HT1080 (cell line): ENCODE measurements at regions not wholly inside any gene's neighbourhood (a gene's known extent, or its start where the extent isn't known, plus 50 kb on each side); places are given as distances from the start of the nearest gene placed in this dataset.
A peak's percentile ranks its signal among the peaks of the same experiment; 100 is the strongest.

ENCODE experiments used
- DNase-seq: peaks from one replicate; pipeline ENCODE4 v3.0.0-alpha.2; 2015; ENCODE audit warnings: low read depth

- no peak for DNase-seq
Measured at GRCh38 chr6:165956874-165957273, 210.8 kb downstream of the TBXT start.

DNA sequence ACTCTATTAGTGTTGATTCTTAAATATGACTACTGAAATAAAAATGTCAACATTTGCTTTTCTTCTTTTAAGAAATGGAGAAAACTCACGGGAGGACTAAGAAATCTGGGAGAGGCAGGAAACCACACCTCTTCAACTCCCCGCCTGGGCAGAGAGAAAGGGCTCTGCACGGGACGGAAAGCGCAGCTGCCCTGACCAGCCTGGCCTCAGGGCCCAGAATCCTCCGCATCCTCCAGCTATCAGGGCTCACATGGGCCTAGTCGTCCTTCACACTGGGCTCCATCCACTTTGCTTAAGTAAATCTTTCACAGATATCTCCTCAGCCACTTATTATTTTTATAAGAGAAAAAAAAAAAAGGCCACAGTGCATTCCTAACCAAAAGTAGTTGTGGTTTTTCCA is 215.1 kb downstream of the TBXT start:
- no peak for DNase-seq

DNA sequence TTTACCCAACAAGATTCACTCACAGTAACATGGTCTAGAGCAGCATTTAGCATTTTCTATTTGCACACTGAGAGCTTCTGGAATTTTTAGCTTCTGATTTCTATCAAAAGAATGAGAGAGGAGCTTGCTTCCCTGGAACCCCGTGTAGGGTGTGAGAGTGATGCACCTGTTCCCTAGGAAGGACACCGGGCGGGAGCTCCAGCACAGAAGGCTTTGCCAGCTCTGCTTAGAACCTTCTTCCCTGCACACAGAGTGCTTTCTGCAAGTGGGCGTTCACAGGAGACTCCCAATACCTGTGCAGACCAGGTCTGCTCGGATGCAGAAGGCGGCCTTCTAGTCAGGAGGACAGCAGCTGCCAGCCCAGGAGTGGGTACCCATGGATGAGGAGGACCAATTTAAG is 217.3 kb downstream of the TBXT start:
- DNase-seq = no peak

GRCh38 chr6:165949324-165949723 is 218.3 kb downstream of the TBXT start:
- DNase-seq = no peak

DNA sequence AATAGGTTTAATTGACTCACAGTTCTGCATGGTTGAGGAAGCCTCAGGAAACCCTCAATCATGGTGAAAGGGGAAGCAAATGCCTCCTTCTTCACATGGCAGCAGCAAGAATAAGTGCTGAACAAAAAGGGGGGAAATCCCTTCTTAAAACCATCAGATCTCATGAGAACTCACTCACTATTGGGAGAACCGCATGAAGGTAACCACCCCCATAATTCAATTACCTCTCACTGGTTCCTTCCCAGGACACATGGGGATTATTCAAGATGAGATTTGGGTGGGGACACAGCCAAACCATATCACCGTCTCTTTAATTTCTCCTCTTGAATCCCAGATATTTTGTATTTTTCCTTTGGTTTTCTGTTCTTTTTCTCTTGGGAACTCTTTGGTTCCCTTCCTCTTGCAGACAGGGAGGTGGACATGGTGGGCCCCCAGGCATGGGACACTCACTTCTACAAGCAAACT is 223.6 kb downstream of the TBXT start:
- no peak for DNase-seq

GRCh38 chr6:165941786-165942185 is 225.9 kb downstream of the TBXT start:
- DNase-seq = no peak

GRCh38 chr6:165941249-165941775 is 226.3 kb downstream of the TBXT start:
- no peak for DNase-seq

GRCh38 chr6:165940366-165940765 is 227.3 kb downstream of the TBXT start:
- DNase-seq = no peak

DNA sequence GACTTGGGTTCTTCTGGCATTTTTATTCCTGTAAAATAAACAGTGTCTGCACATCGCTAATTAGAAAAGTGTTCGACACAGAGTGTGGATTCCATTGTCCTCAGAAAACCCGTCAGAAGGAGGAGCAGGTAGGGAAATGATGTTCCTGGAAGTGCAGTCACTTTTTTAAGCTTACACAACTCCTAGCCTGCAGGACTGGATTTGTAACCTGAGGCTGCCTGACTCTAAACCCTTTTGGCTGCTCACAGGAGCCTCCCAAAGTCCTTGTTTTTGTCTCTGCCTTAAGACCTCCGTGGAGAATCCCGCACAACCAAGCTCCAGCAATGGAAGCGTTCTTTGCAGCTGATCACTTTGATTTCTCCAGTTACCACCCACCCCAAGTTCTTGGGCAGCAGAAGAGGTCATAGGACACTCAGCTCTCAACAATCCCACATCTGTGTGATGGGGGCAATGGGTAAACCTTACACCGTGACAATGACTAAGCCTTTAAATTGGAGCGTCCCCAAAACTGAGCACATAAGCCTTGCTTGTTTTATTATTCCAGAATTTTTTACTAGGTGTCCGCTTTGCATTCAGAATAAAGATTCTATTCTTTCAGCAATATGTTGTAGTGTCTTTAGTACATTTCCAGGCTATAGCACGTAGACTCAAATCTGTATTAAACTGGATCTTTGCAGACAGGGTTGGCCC is 227.9 kb downstream of the TBXT start:
- DNase-seq = no peak

DNA sequence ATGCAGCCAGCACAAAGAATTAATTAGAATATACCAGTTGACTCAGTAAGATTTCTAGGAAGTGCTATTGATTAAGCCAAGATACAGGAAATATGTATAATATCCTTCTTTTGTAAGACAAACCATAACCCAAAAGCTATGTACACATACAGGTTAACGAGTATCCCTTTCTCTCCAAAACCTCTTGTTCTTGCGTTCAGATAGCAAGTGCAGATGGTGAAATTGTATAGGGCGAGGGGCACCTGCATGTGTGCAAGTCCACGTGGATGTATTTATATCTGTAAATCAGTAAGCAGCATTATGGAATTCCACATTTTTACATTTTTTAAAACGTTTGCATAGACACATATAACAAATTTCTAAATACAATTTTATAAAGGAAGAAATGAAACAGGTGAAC is 228.6 kb downstream of the TBXT start:
- DNase-seq = no peak

DNA sequence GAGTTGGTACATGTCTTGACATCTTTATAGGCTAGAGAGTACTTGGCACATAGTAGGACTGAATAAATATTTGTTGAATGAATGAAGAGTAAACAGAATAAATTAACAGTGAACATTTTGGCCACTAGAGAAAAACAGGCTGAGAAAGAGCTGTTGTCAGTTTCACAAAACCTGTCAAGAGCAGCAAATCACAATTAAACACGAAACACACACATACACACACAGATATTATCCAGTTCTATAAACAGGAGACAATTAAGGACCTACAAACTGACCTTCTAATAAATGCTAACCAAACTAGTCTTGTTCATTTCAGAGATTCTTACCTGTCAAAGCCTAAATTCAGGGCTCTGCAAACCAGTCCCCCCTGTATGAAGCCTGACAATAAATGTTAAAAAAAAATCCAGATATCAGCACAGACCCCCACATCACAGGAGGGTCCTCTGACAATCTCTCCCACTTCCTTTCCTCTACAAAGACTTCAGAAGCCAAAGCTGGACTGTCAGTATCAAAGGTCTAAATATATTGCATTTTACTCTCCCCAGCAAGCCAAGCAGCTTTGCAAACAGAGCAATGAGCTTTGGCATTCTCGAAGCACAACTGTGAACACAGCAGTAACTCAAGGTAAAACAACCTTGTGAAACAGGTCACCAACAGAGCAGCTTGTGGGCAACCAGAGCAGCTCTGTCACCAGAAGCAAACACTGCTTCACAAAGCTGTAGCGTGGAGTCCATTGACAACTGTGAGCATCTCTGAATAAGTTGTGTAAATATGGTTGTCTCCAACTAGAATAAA is 229.9 kb downstream of the TBXT start:
- DNase-seq = no peak

GRCh38 chr6:165936660-165937059 is 231.0 kb downstream of the TBXT start:
- no peak for DNase-seq

- DNase-seq = no peak
Measured at GRCh38 chr6:165936096-165936495, 231.6 kb downstream of the TBXT start.

GRCh38 chr6:165931675-165932074 is 236.0 kb downstream of the TBXT start:
- DNase-seq = no peak

DNA sequence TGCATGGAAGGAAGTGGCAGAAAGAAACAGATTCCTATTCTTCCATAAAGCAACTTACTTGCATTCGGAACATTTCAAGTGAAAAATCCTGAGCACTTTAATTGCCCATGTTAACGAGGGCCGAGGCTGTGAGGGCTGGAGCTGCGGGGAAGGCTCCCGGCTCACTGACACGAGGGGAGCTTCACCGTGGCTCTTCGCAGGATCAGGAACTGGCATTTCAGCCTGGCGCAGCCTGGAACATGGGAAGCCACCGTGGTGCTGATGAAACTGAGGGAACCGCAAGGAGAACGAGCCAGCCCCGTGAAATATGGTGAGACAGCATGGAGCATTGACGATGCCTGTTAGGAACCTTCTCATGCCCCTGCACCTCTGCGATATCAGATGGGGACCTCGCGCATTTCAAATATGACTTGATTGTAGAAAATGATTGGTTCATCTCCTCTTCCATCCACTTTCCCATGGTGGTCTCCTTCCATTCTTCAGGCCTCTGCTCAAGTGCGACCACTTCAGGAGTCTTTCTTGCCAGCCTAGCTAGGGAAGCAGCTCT is 236.9 kb downstream of the TBXT start:
- no peak for DNase-seq

DNA sequence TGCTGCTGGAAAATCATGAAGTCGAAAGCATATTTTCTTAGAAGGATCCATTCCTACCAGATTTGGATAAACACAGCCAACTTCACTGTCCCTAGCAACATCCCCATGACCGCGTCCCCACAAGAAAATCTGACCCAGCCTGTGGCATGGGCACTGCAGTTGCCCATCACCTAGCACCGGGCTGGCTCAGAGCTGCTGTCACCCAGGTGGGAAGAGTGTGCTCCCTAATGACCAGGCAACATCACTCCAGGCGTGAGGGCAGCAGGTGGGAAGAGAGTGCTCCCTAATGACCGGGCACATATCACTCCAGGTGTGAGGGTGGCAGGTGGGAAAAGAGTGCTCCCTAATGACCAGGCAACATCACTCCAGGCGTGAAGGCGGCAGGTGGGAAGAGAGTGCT is 238.0 kb downstream of the TBXT start:
- DNase-seq = no peak

- DNase-seq = no peak
Measured at GRCh38 chr6:165926378-165926777, 241.3 kb downstream of the TBXT start.

DNA sequence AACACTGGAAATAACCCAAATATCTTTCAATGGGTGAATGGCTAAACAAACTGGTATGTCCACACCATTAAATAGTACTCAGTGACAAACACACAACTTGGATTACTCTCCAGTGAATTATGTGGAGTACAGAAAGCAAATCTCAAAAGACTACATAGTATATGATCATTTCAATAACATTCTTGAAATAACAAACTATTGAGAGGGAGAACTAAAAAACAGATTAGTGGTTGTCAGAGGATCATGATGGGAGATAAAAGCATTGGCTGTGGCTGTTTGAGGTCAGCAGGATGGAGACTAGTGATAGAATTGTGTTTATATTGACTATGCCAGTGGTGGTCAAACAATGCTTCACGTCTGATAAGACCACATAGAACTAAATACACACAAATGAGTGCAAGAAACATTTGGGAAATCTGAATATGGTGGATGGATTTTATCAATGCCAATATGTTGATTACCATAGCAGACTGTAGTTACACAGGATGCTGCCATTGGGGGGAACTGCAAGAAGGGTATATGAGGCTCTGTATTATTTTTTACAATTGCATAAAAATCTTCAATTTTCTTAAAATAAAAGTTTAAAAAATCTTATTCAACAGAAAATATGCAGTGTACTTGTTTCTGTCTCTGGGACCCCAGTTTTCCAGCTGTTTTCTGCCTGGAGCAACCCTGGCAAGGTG is 242.0 kb downstream of the TBXT start:
- DNase-seq = no peak

DNA sequence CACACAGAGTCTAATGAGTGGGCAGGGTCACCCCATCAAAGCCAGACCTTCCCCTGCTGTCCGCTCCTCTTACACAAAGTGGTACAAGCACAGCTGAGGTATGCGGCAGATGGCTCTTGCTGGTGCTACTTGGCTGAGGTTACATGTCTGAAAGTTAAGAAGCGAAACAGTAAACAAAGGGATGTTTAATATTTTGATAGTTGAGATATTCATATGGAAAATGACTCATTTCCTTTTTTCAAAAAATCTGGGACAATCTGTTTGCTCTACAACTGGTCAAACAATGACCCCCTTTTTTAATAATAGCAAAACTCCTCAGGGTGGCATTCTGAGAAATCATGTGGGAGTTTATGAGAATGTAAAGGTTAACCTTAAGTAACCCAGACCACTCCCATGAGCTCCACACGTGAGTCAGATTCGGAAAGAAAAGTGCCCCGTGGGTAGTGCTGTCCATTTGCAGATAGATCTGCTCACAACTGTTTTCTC is 245.3 kb downstream of the TBXT start:
- DNase-seq = peak; percentile 77

GRCh38 chr6:165920896-165921671 is 246.6 kb downstream of the TBXT start:
- peak; percentile 58 for DNase-seq

- DNase-seq = no peak
Measured at GRCh38 chr6:165917576-165917975, 250.1 kb downstream of the TBXT start.
